ENCODE measurements at regions not wholly inside any gene's neighbourhood (a gene's known extent, or its start where the extent isn't known, plus 50 kb on each side); places are given as distances from the start of the nearest gene placed in this dataset.

- TF ChIP-seq CTCF (IDR thresholded peaks at IDR 0.05) (no peak), POLR2A (IDR thresholded peaks at IDR 0.05) (no peak)
These were observed 356.3 kb upstream of the IRAK1BP1 start for GRCh38 chr6:78511009-78511408.
